A549 (cell line): ENCODE measurements at regions not wholly inside any gene's neighbourhood (a gene's known extent, or its start where the extent isn't known, plus 50 kb on each side); places are given as distances from the start of the nearest gene placed in this dataset.

Experiments
- CHD4 ChIP-seq: fragments of 200-600 bp; sonication (generic); IDR thresholded peaks from 2 replicates; pipeline ENCODE4 v1.6.1; 2016; ENCODE audit warnings: antibody characterized with exemption, mild to moderate bottlenecking, borderline replicate concordance
- HDAC2 ChIP-seq: fragments of 200-600 bp; sonication (generic); IDR thresholded peaks from 2 replicates; pipeline ENCODE4 v1.6.1; 2016
- KDM5A ChIP-seq: fragments of 200-600 bp; sonication (generic); IDR thresholded peaks from 2 replicates; pipeline ENCODE4 v1.6.1; 2016; ENCODE audit warnings: antibody characterized with exemption, mild to moderate bottlenecking
- MAFK ChIP-seq: fragments of 450-650 bp; IDR thresholded peaks from 2 replicates; pipeline ENCODE4 v1.6.1; 2014; ENCODE audit not compliant: partially characterized antibody
- POLR2A ChIP-seq: IDR thresholded peaks from 2 replicates; pipeline ENCODE4 v1.6.1; 2012; ENCODE audit warnings: mild to moderate bottlenecking, low read length
- RAD21 ChIP-seq, 2 experiments: fragments of >200 bp in 1 of 2; sonication (Bioruptor Twin) in 1 of 2; formaldehyde crosslinking in 1 of 2; IDR thresholded peaks in 1 of 2; conservative IDR thresholded peaks in 1 of 2; 2 replicates in 1 of 2; 3 replicates in 1 of 2; pipeline ENCODE4 v1.6.1; 2012 to 2018; ENCODE audit warnings: inconsistent platforms in 1 of 2
- RFX5 ChIP-seq: fragments of 450-650 bp; IDR thresholded peaks from 2 replicates; pipeline ENCODE4 v1.7.1; 2014; ENCODE audit warnings: antibody characterized with exemption, mild to moderate bottlenecking, moderate library complexity
- TF ChIP-seq, protein P1 (sequence below): fragments of >200 bp; sonication (Bioruptor Twin); formaldehyde crosslinking; IDR thresholded peaks from 3 replicates; pipeline ENCODE4 v1.5.1; 2016
- TF ChIP-seq, protein P2 (sequence below): IDR thresholded peaks from 2 replicates; pipeline ENCODE4 v1.6.1; 2012

DNA sequence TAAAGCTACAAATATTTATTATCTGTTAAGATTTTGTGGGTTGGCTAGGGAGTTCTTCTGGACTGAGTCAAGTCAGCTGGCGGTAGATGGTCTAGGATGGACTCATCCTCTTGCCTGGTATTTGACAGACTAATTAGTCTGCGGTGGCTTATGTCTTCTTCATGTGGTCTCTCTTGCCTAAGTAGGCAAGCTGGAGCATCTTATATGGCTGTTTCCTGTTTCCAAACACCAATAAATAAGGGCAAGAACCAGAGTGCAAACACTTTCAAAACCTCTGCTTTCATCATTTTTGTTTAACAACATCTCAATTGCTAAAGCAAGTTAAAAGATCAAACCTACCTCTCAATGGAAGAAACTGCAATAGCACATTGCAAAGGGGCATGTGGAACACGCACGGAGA lies 484.8 kb downstream of the PTPRC start:
- TF ChIP-seq, protein P1, sequence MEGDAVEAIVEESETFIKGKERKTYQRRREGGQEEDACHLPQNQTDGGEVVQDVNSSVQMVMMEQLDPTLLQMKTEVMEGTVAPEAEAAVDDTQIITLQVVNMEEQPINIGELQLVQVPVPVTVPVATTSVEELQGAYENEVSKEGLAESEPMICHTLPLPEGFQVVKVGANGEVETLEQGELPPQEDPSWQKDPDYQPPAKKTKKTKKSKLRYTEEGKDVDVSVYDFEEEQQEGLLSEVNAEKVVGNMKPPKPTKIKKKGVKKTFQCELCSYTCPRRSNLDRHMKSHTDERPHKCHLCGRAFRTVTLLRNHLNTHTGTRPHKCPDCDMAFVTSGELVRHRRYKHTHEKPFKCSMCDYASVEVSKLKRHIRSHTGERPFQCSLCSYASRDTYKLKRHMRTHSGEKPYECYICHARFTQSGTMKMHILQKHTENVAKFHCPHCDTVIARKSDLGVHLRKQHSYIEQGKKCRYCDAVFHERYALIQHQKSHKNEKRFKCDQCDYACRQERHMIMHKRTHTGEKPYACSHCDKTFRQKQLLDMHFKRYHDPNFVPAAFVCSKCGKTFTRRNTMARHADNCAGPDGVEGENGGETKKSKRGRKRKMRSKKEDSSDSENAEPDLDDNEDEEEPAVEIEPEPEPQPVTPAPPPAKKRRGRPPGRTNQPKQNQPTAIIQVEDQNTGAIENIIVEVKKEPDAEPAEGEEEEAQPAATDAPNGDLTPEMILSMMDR: no peak
- TF ChIP-seq HDAC2 (no peak), RAD21 (conservative IDR thresholded peaks at IDR 0.05 in 1 of 2, IDR thresholded peaks at IDR 0.05 in 1 of 2) (no peak), MAFK (no peak), POLR2A (no peak), KDM5A (no peak), CHD4 (no peak), RFX5 (no peak)
- TF ChIP-seq, protein P2, sequence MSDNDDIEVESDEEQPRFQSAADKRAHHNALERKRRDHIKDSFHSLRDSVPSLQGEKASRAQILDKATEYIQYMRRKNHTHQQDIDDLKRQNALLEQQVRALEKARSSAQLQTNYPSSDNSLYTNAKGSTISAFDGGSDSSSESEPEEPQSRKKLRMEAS: no peak
